Stimulated activated CD4-positive, alpha-beta T cell treated with anti-CD3 and anti-CD28 coated beads, Interleukin-1b, Interleukin-23, amount 100 ng/mL, for 4 hours (primary cell): ENCODE measurements at regions not wholly inside any gene's neighbourhood (a gene's known extent, or its start where the extent isn't known, plus 50 kb on each side); places are given as distances from the start of the nearest gene placed in this dataset.
"Not testable (repeated sequence)": the region's sequence is repeated elsewhere in the genome, so short reads cannot be mapped to it uniquely, and the experiment has no call there.

Experiments
- DNase-seq, 2 donors: peaks; one replicate each; pipeline ENCODE4 v3.0.0-alpha.2; 2020; ENCODE audit warnings: low read depth in 2 of 2

- DNase-seq = no peak
Measured at GRCh38 chr4:27358269-27358668, 497.6 kb downstream of the STIM2 start.

DNA sequence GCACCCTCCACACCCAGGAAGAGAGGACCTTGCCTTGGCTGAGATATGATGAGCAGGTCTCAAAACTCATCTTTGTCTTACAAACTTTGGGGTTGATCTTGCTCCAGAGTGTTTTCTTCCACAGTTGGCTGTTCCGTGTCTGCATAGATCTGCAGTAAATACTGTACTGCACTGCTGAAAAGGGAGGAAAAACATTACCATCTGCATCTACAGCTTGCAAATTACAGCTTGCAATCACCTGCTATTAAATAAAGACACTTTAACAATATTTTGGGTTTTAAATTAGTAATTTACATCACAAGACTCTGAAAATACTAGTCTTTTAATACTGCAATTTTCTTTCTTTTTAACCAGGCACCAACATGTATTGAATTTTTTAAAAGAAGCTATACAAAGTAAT lies 499.5 kb downstream of the STIM2 start:
- no peak for DNase-seq

GRCh38 chr4:27360790-27361267 lies 500.2 kb downstream of the STIM2 start:
- DNase-seq = no peak

GRCh38 chr4:27364509-27364908 lies 503.9 kb downstream of the STIM2 start:
- DNase-seq = no peak

DNA sequence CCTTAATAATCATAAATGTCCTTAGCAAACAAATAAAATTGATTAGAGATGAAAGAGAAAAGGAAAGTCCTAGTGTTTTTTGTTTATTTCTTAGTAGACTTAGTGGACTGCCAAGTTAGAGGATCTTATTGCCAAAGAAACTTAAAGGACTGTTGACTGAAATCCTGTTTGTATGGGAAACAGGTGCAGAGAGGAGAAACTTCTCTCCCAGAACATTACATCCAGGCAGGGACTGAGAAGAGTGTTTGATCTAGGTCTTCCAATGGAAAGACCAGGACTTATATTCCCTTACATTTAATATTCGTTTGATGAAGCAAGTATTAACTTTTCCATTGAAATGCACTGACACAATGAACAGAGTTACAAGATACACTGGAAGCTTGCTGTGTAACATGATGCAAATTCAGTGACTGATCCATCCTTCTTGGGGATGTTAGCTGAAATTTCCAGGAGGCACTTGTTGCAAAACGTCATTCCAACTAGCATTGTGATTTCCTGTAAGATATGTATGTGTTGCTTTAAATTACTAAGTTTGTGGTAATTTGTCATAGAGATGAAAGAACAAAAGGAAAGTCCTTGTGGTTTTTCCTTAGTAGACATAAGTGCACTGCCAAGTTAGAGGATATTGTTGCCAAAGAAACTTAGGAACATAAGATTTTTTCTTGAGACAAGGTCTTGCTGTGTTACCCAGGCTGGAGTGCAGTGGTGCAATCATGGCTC lies 505.6 kb downstream of the STIM2 start:
- no peak for DNase-seq

GRCh38 chr4:27368781-27369180 lies 508.1 kb downstream of the STIM2 start:
- no peak for DNase-seq

- DNase-seq = no peak
Measured at GRCh38 chr4:27381815-27382214, 521.2 kb downstream of the STIM2 start.

DNA sequence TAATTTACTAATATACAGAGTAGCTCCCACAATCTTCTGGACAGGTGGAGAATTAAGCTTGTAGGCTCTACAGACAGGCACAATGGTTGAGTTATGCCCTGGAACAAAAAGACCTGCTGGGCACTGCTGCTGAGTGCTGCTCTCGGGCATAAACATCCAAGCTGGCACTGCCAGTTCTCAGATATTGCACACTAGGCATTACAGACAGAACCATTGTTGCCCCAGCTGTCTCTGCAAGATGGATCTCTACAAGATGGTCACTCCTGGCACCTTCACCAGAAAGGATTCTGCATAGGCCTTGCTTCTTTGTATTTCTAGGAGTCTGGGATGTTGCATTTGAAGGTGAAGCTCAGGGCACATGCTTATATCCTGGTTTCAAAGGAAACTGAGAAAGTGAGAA lies 527.1 kb downstream of the STIM2 start:
- DNase-seq = no peak

DNA sequence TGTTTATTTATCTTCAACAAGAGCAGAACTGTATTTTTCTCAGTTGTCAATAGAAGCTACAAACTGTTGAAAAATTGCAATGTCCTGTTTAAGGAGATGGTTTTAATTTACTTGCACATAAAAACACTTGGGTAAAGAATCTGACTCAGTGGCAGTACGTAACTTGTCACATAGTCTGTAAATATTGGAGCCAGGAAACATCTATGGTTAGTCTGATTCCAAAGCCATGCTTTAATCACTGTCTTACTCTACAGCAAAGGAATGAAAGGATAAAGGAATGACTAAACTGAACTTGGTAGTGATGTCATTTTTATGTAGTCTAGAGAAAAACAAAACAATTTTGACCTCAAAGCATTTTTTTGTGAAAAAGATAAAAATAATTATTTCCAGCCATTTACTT lies 537.2 kb downstream of the STIM2 start:
- DNase-seq = no peak

GRCh38 chr4:27398631-27399310 lies 538.1 kb downstream of the STIM2 start:
- DNase-seq = no peak

GRCh38 chr4:27407616-27408015 lies 547.0 kb downstream of the STIM2 start:
- no peak for DNase-seq

- DNase-seq = no peak
Measured at GRCh38 chr4:27412613-27413012, 552.0 kb downstream of the STIM2 start.

- no peak for DNase-seq
Measured at GRCh38 chr4:27414887-27415731, 554.5 kb downstream of the STIM2 start.

- DNase-seq = no peak
Measured at GRCh38 chr4:27428661-27429060, 568.0 kb downstream of the STIM2 start.

- no peak for DNase-seq
Measured at GRCh38 chr4:27429364-27429871, 568.8 kb downstream of the STIM2 start.

GRCh38 chr4:27442146-27442545 lies 581.5 kb downstream of the STIM2 start:
- DNase-seq = no peak

DNA sequence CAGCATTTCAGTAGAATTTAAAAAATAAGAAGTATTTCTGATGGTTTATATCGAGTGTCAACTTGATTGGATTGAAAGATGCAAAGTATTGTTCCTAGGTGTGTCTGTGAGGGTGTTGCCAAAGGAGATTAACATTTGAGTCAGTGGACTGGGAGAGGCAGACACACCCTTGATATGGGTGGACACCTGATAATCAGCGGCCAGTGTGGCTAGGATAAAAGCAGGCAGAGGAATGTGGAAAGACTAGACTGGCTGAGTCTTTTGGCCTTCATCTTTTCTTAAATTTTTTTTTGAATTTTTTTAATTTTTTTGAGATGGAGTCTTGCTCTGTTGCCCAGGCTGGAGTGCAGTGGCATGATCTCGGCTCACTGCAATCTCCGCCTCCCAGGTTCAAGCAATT lies 582.0 kb downstream of the STIM2 start:
- not testable (repeated sequence) for DNase-seq

GRCh38 chr4:27463816-27464215 lies 603.2 kb downstream of the STIM2 start:
- no peak for DNase-seq

GRCh38 chr4:27467351-27467750 lies 606.7 kb downstream of the STIM2 start:
- DNase-seq = no peak

DNA sequence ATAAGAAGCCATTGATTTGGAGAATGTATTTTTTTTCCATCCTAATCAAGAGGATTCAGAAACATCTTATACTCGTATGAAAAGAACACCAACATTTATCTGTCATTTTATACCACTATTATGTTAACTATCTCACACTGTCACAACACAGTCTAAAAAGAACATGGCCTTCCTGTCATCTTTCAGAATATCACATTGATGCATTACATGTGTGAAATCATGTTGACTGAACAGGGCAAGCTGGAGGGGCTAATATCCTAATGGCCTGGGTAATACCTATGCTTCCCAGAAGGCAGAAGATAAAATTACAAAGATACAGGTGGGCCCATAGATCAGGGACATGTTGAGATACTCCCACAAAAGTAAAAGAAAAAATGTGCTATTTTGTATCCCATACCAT lies 611.7 kb downstream of the STIM2 start:
- DNase-seq = no peak

- DNase-seq = no peak
Measured at GRCh38 chr4:27474691-27475090, 614.0 kb downstream of the STIM2 start.

GRCh38 chr4:27484216-27484615 lies 623.6 kb downstream of the STIM2 start:
- no peak for DNase-seq
